ENCODE measurements at regions not wholly inside any gene's neighbourhood (a gene's known extent, or its start where the extent isn't known, plus 50 kb on each side); places are given as distances from the start of the nearest gene placed in this dataset.
A peak's percentile ranks its signal among the peaks of the same experiment; 100 is the strongest.
"Not testable (repeated sequence)": the region's sequence is repeated elsewhere in the genome, so short reads cannot be mapped to it uniquely, and the experiment has no call there.

- TF ChIP-seq, protein P1, sequence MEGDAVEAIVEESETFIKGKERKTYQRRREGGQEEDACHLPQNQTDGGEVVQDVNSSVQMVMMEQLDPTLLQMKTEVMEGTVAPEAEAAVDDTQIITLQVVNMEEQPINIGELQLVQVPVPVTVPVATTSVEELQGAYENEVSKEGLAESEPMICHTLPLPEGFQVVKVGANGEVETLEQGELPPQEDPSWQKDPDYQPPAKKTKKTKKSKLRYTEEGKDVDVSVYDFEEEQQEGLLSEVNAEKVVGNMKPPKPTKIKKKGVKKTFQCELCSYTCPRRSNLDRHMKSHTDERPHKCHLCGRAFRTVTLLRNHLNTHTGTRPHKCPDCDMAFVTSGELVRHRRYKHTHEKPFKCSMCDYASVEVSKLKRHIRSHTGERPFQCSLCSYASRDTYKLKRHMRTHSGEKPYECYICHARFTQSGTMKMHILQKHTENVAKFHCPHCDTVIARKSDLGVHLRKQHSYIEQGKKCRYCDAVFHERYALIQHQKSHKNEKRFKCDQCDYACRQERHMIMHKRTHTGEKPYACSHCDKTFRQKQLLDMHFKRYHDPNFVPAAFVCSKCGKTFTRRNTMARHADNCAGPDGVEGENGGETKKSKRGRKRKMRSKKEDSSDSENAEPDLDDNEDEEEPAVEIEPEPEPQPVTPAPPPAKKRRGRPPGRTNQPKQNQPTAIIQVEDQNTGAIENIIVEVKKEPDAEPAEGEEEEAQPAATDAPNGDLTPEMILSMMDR (IDR thresholded peaks at IDR 0.05): no peak
- Histone ChIP-seq H3K4me3 (no peak overlapping the region), H3K36me3 (no peaks in the 10 kb centered on the region), H3K9me3 (no peaks in the 10 kb centered on the region), H3K4me1 (peaks cover 0 to 28% of the 10 kb centered on the region in 2 donors), H3K27me3 (no peaks in the 10 kb centered on the region), H3K27ac (peak overlapping the region in 1 of 2 donors; percentile 47)
- intact Hi-C loops (cut with DNase I): no loop called here
- no peak for ATAC-seq
- DNase-seq: no peak
Observed at GRCh38 chr18:56443166-56443907, 195.1 kb downstream of the TXNL1 start.

- H3K27me3 ChIP-seq; intact Hi-C loops (cut with DNase I); H3K36me3 ChIP-seq; H3K4me1 ChIP-seq; DNase-seq; ATAC-seq; H3K4me3 ChIP-seq; H3K9me3 ChIP-seq; H3K27ac ChIP-seq: not testable (repeated sequence)
Observed at GRCh38 chr18:56438480-56438879, 199.9 kb downstream of the TXNL1 start.

DNA sequence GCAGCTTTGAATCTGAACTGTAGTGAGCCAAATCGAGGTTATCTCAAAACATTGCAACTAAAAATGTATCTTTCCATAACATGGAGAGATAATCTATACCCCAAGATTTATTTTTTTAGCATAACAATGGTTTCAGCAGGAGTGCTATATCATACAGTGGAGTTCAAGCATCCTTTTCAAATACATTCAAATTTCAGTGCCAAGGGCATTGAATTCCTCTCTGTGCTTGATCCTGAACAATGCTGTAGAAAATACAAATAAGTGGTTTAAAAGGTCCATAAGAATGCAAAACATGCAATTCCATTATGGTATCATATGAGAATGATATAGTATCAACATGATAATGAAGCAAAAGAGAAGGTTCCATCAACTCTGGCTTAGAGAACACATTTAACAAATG, 201.7 kb downstream of the TXNL1 start:
- Histone ChIP-seq H3K4me1 (no peaks in the 10 kb centered on the region), H3K27ac (no peak overlapping the region), H3K9me3 (no peaks in the 10 kb centered on the region), H3K36me3 (no peaks in the 10 kb centered on the region), H3K27me3 (no peaks in the 10 kb centered on the region), H3K4me3 (no peak overlapping the region)
- intact Hi-C loops (cut with DNase I): no loop called here
- TF ChIP-seq, protein P1 (IDR thresholded peaks at IDR 0.05): no peak
- DNase-seq (no peak), ATAC-seq (no peak)

- Histone ChIP-seq H3K4me3 (no peak overlapping the region), H3K9me3 (no peaks in the 10 kb centered on the region), H3K36me3 (no peaks in the 10 kb centered on the region), H3K27ac (no peak overlapping the region), H3K27me3 (no peaks in the 10 kb centered on the region), H3K4me1 (no peaks in the 10 kb centered on the region)
- intact Hi-C loops (cut with DNase I): no loop called here
- DNase-seq (no peak), ATAC-seq (no peak)
- TF ChIP-seq, protein P1 (IDR thresholded peaks at IDR 0.05): no peak
Observed at GRCh38 chr18:56433919-56434318, 204.5 kb downstream of the TXNL1 start.

DNA sequence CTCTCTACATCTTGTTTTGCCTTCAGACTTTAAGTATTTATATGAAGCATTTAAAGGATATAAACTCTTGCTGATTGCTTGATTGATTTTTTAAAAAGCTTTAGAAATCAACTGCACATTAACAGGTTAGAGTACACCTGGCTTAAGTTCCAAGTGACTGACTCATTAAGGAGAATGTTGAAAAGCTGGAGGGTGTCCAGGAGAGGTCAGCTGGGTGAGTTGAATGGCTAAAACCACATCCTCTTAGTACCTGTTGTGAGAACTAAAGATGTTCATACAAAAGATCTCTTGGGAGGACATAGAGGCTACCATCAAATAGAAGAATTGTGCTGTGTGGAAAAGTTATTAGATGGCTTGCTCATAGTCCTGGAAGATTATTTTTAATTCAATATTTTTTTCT, 206.8 kb downstream of the TXNL1 start:
- H3K27me3 ChIP-seq: no peaks in the 10 kb centered on the region
- DNase-seq (no peak), ATAC-seq (peak; percentile 88)
- TF ChIP-seq, protein P1 (IDR thresholded peaks at IDR 0.05): no peak
- no peak overlapping the region for H3K4me3 ChIP-seq
- H3K36me3 ChIP-seq: no peaks in the 10 kb centered on the region
- peaks cover 0 to 18% of the 10 kb centered on the region in 2 donors for H3K9me3 ChIP-seq
- H3K27ac ChIP-seq: no peak overlapping the region
- intact Hi-C loops (cut with DNase I): no loop called here
- no peaks in the 10 kb centered on the region for H3K4me1 ChIP-seq

- no peaks in the 10 kb centered on the region for H3K36me3 ChIP-seq
- TF ChIP-seq, protein P1 (IDR thresholded peaks at IDR 0.05): no peak
- ATAC-seq (no peak), DNase-seq (no peak)
- intact Hi-C loops (cut with DNase I): no loop called here
- H3K27me3 ChIP-seq: no peaks in the 10 kb centered on the region
- no peak overlapping the region for H3K27ac ChIP-seq
- H3K4me3 ChIP-seq: no peak overlapping the region
- H3K4me1 ChIP-seq: no peaks in the 10 kb centered on the region
- peaks cover 0 to 19% of the 10 kb centered on the region in 2 donors for H3K9me3 ChIP-seq
Observed at GRCh38 chr18:56423626-56424025, 214.8 kb downstream of the TXNL1 start.
